ENCODE measurements at regions not wholly inside any gene's neighbourhood (a gene's known extent, or its start where the extent isn't known, plus 50 kb on each side); places are given as distances from the start of the nearest gene placed in this dataset.
"Not testable (repeated sequence)": the region's sequence is repeated elsewhere in the genome, so short reads cannot be mapped to it uniquely, and the experiment has no call there.

GRCh38 chr4:3619698-3620097, 87.5 kb upstream of the LRPAP1 start:
- not testable (repeated sequence) for DNase-seq; H3K27ac Mint-ChIP-seq; H3K4me1 Mint-ChIP-seq; H3K36me3 Mint-ChIP-seq (ENCODE audit: low read depth); H3K9me3 ChIP-seq (ENCODE audit: control insufficient read depth, low read length, poor library complexity, severe bottlenecking); ATAC-seq; H3K4me3 Mint-ChIP-seq
- peaks cover 46% of the 10 kb centered on the region for H3K27me3 Mint-ChIP-seq

- not testable (repeated sequence) for ATAC-seq; H3K27ac Mint-ChIP-seq; H3K4me1 Mint-ChIP-seq; H3K36me3 Mint-ChIP-seq (ENCODE audit: low read depth); DNase-seq; H3K4me3 Mint-ChIP-seq; H3K9me3 ChIP-seq (ENCODE audit: control insufficient read depth, low read length, poor library complexity, severe bottlenecking)
- H3K27me3 Mint-ChIP-seq = peaks cover 35% of the 10 kb centered on the region
Observed at GRCh38 chr4:3618341-3618740, 86.1 kb upstream of the LRPAP1 start.

GRCh38 chr4:3615386-3616286, 83.4 kb upstream of the LRPAP1 start:
- H3K4me1 Mint-ChIP-seq = peaks cover 6% of the 10 kb centered on the region
- no peaks in the 10 kb centered on the region for H3K36me3 Mint-ChIP-seq (ENCODE audit: low read depth)
- H3K4me3 Mint-ChIP-seq = no peak overlapping the region
- peaks cover 19% of the 10 kb centered on the region for H3K27me3 Mint-ChIP-seq
- no peak for ATAC-seq
- H3K9me3 ChIP-seq (ENCODE audit: control insufficient read depth, low read length, poor library complexity, severe bottlenecking) = no peaks in the 10 kb centered on the region
- H3K27ac Mint-ChIP-seq = no peak overlapping the region
- DNase-seq = no peak

- Mint-ChIP-seq H3K4me3 (no peak overlapping the region), H3K27ac (no peak overlapping the region), H3K27me3 (peaks cover 12% of the 10 kb centered on the region), H3K4me1 (peaks cover 2% of the 10 kb centered on the region), H3K36me3 (ENCODE audit: low read depth) (no peaks in the 10 kb centered on the region)
- no peak for ATAC-seq
- H3K9me3 ChIP-seq (ENCODE audit: control insufficient read depth, low read length, poor library complexity, severe bottlenecking) = no peaks in the 10 kb centered on the region
- no peak for DNase-seq
Observed at GRCh38 chr4:3614731-3614980, 82.4 kb upstream of the LRPAP1 start.

GRCh38 chr4:3613967-3614730, 81.9 kb upstream of the LRPAP1 start:
- no peaks in the 10 kb centered on the region for H3K9me3 ChIP-seq (ENCODE audit: control insufficient read depth, low read length, poor library complexity, severe bottlenecking)
- Mint-ChIP-seq H3K27me3 (peaks cover 11% of the 10 kb centered on the region), H3K4me1 (peaks cover 2% of the 10 kb centered on the region), H3K4me3 (no peak overlapping the region), H3K36me3 (ENCODE audit: low read depth) (no peaks in the 10 kb centered on the region), H3K27ac (no peak overlapping the region)
- ATAC-seq (no peak), DNase-seq (no peak)

GRCh38 chr4:3612934-3613333, 80.7 kb upstream of the LRPAP1 start:
- Mint-ChIP-seq H3K4me1 (peaks cover 2% of the 10 kb centered on the region), H3K36me3 (ENCODE audit: low read depth) (no peaks in the 10 kb centered on the region), H3K4me3 (no peak overlapping the region), H3K27me3 (peaks cover 4% of the 10 kb centered on the region), H3K27ac (no peak overlapping the region)
- ATAC-seq (no peak), DNase-seq (no peak)
- H3K9me3 ChIP-seq (ENCODE audit: control insufficient read depth, low read length, poor library complexity, severe bottlenecking) = no peaks in the 10 kb centered on the region

GRCh38 chr4:3612281-3612680, 80.1 kb upstream of the LRPAP1 start:
- Mint-ChIP-seq H3K27ac (no peak overlapping the region), H3K36me3 (ENCODE audit: low read depth) (no peaks in the 10 kb centered on the region), H3K27me3 (no peaks in the 10 kb centered on the region), H3K4me1 (peaks cover 2% of the 10 kb centered on the region), H3K4me3 (no peak overlapping the region)
- no peak for ATAC-seq
- DNase-seq = no peak
- H3K9me3 ChIP-seq (ENCODE audit: control insufficient read depth, low read length, poor library complexity, severe bottlenecking) = no peaks in the 10 kb centered on the region

- Mint-ChIP-seq H3K36me3 (ENCODE audit: low read depth) (no peaks in the 10 kb centered on the region), H3K27ac (no peak overlapping the region), H3K4me3 (no peak overlapping the region), H3K4me1 (peaks cover 2% of the 10 kb centered on the region), H3K27me3 (no peaks in the 10 kb centered on the region)
- H3K9me3 ChIP-seq (ENCODE audit: control insufficient read depth, low read length, poor library complexity, severe bottlenecking) = no peaks in the 10 kb centered on the region
- DNase-seq = no peak
- no peak for ATAC-seq
Observed at GRCh38 chr4:3611778-3612177, 79.6 kb upstream of the LRPAP1 start.

- H3K27ac Mint-ChIP-seq, ATAC-seq: not testable (repeated sequence)
Observed at GRCh38 chr4:3610851-3611250, 78.6 kb upstream of the LRPAP1 start.

GRCh38 chr4:3609905-3610304, 77.7 kb upstream of the LRPAP1 start:
- H3K27me3 Mint-ChIP-seq; H3K36me3 Mint-ChIP-seq (ENCODE audit: low read depth); H3K9me3 ChIP-seq (ENCODE audit: control insufficient read depth, low read length, poor library complexity, severe bottlenecking); H3K4me1 Mint-ChIP-seq; ATAC-seq; H3K27ac Mint-ChIP-seq; DNase-seq; H3K4me3 Mint-ChIP-seq: not testable (repeated sequence)

More at GRCh38 chr4:3610851-3611250, 78.6 kb upstream of the LRPAP1 start:
- DNase-seq; H3K9me3 ChIP-seq (ENCODE audit: control insufficient read depth, low read length, poor library complexity, severe bottlenecking); H3K4me3 Mint-ChIP-seq; H3K27me3 Mint-ChIP-seq; H3K36me3 Mint-ChIP-seq (ENCODE audit: low read depth); H3K4me1 Mint-ChIP-seq: not testable (repeated sequence)

GRCh38 chr4:3607690-3608552, 75.7 kb upstream of the LRPAP1 start:
- no peak for ATAC-seq
- H3K27me3 Mint-ChIP-seq = no peaks in the 10 kb centered on the region
- H3K36me3 Mint-ChIP-seq (ENCODE audit: low read depth) = no peaks in the 10 kb centered on the region
- DNase-seq = no peak
- H3K4me3 Mint-ChIP-seq = no peak overlapping the region
- H3K9me3 ChIP-seq (ENCODE audit: control insufficient read depth, low read length, poor library complexity, severe bottlenecking) = no peaks in the 10 kb centered on the region
- no peaks in the 10 kb centered on the region for H3K4me1 Mint-ChIP-seq
- H3K27ac Mint-ChIP-seq = no peak overlapping the region

GRCh38 chr4:3606850-3607249, 74.6 kb upstream of the LRPAP1 start:
- not testable (repeated sequence) for H3K27ac Mint-ChIP-seq; H3K4me3 Mint-ChIP-seq; H3K36me3 Mint-ChIP-seq (ENCODE audit: low read depth); H3K4me1 Mint-ChIP-seq; ATAC-seq; H3K9me3 ChIP-seq (ENCODE audit: control insufficient read depth, low read length, poor library complexity, severe bottlenecking); DNase-seq; H3K27me3 Mint-ChIP-seq

- DNase-seq, ATAC-seq: not testable (repeated sequence)
Observed at GRCh38 chr4:3606271-3606670, 74.0 kb upstream of the LRPAP1 start.

More at GRCh38 chr4:3606271-3606670, 74.0 kb upstream of the LRPAP1 start:
- not testable (repeated sequence) for H3K36me3 Mint-ChIP-seq (ENCODE audit: low read depth); H3K4me3 Mint-ChIP-seq; H3K27ac Mint-ChIP-seq; H3K9me3 ChIP-seq (ENCODE audit: control insufficient read depth, low read length, poor library complexity, severe bottlenecking); H3K27me3 Mint-ChIP-seq; H3K4me1 Mint-ChIP-seq

Measured in T-helper 17 cell (primary cell).